ENCODE measurements at regions not wholly inside any gene's neighbourhood (a gene's known extent, or its start where the extent isn't known, plus 50 kb on each side); places are given as distances from the start of the nearest gene placed in this dataset.

GRCh38 chr5:96229188-96229587 lies 203.9 kb downstream of the PCSK1 start:
- no peak for ATAC-seq
- no peak overlapping the region for H3K4me3 ChIP-seq
- ChIA-PET CTCF (no interaction called here), RAD21 (ENCODE audit: unreplicated experiment) (no interaction called here), POLR2A (no interaction called here), SMC1A (ENCODE audit: uncharacterized antibody, unreplicated experiment) (interaction anchor here (0.9 to 1.2 kb wide), 2 partner anchors 8 to 12 kb away, joined by 3 read pairs; no protein-coding TSS in a partner anchor)
- intact Hi-C loops (cut with micrococcal nuclease; ENCODE audit: unreplicated experiment) (no loop called here), in situ Hi-C loops (cut with MboI) (no loop called here)
- TF ChIP-seq MEF2A (IDR thresholded peaks at IDR 0.05; ENCODE audit: insufficient read depth, low read depth, low read length) (no peak), NR2C2 (IDR thresholded peaks at IDR 0.05; ENCODE audit: borderline replicate concordance, control insufficient read depth, insufficient read length, low read depth) (no peak), STAT1 (conservative IDR thresholded peaks at IDR 0.05) (no peak), ATF2 (IDR thresholded peaks at IDR 0.05; ENCODE audit: low read length) (no peak), IKZF1 (conservative IDR thresholded peaks at IDR 0.05) (no peak), CHD1 (IDR thresholded peaks at IDR 0.05; ENCODE audit: low read depth, low read length) (no peak), ZSCAN29 (IDR thresholded peaks at IDR 0.05) (no peak), GABPA (IDR thresholded peaks at IDR 0.05; ENCODE audit: low read depth) (no peak), BCL11A (IDR thresholded peaks at IDR 0.05; ENCODE audit: low read depth, low read length) (no peak), RAD51 (IDR thresholded peaks at IDR 0.05) (no peak), SPI1 (IDR thresholded peaks at IDR 0.05; ENCODE audit: borderline replicate concordance, insufficient read depth, low read depth, low read length) (no peak), RBBP5 (conservative IDR thresholded peaks at IDR 0.05) (no peak), SRF (IDR thresholded peaks at IDR 0.05; ENCODE audit: low read depth in 2 of 2, low read length in 2 of 2) (no peak), CUX1 (IDR thresholded peaks at IDR 0.05; ENCODE audit: insufficient replicate concordance, low read depth, low read length) (no peak), HDAC2 (IDR thresholded peaks at IDR 0.05) (no peak)
- TF ChIP-seq, protein P1, sequence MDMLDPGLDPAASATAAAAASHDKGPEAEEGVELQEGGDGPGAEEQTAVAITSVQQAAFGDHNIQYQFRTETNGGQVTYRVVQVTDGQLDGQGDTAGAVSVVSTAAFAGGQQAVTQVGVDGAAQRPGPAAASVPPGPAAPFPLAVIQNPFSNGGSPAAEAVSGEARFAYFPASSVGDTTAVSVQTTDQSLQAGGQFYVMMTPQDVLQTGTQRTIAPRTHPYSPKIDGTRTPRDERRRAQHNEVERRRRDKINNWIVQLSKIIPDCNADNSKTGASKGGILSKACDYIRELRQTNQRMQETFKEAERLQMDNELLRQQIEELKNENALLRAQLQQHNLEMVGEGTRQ (IDR thresholded peaks at IDR 0.05; ENCODE audit: borderline replicate concordance, low read depth, low read length): no peak
- TF ChIP-seq, protein P2, sequence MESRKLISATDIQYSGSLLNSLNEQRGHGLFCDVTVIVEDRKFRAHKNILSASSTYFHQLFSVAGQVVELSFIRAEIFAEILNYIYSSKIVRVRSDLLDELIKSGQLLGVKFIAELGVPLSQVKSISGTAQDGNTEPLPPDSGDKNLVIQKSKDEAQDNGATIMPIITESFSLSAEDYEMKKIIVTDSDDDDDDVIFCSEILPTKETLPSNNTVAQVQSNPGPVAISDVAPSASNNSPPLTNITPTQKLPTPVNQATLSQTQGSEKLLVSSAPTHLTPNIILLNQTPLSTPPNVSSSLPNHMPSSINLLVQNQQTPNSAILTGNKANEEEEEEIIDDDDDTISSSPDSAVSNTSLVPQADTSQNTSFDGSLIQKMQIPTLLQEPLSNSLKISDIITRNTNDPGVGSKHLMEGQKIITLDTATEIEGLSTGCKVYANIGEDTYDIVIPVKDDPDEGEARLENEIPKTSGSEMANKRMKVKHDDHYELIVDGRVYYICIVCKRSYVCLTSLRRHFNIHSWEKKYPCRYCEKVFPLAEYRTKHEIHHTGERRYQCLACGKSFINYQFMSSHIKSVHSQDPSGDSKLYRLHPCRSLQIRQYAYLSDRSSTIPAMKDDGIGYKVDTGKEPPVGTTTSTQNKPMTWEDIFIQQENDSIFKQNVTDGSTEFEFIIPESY (IDR thresholded peaks at IDR 0.05): no peak
- no peak overlapping the region for H2AFZ ChIP-seq (ENCODE audit: control insufficient read depth, low read depth, low read length)
- H3K79me2 ChIP-seq (ENCODE audit: control insufficient read depth, insufficient read depth, low read length): no peaks in the 10 kb centered on the region
- 64% methylated on average over 3 of the region's 3 CpGs for WGBS (ENCODE audit: insufficient coverage, insufficient replicate concordance, low lambda C conversion rate, missing lambda C conversion rate)
- no peak overlapping the region for H3K27ac ChIP-seq (ENCODE audit: control insufficient read depth, insufficient read depth)
- H3K9me3 ChIP-seq (replicated peaks; ENCODE audit: control insufficient read depth, insufficient read depth, low read length): no peaks in the 10 kb centered on the region; the same call in 1 of the 3 replicates
- no peak overlapping the region for H3K4me2 ChIP-seq (ENCODE audit: control insufficient read depth, insufficient read depth)
- no peaks in the 10 kb centered on the region for H4K20me1 ChIP-seq (ENCODE audit: control insufficient read depth, insufficient read depth)
- no peak for FAIRE-seq
- no peaks in the 10 kb centered on the region for H3K4me1 ChIP-seq (ENCODE audit: control insufficient read depth, insufficient read depth, low read length)
- no peaks in the 10 kb centered on the region for H3K36me3 ChIP-seq (ENCODE audit: control insufficient read depth in 2 of 2, insufficient read depth in 2 of 2, low read length in 1 of 2)
- no TSS peak for BruUV-seq (replicated peaks)
- DNase-seq (ENCODE audit: low read depth, low spot score): no peak
- H3K9ac ChIP-seq (ENCODE audit: control insufficient read depth, insufficient read depth, low read length): no peak overlapping the region
- no peaks in the 10 kb centered on the region for H3K27me3 ChIP-seq (replicated peaks in 1 of 2; ENCODE audit: control insufficient read depth in 2 of 2, insufficient read depth in 2 of 2, low read length in 1 of 2)
